ENCODE measurements at regions not wholly inside any gene's neighbourhood (a gene's known extent, or its start where the extent isn't known, plus 50 kb on each side); places are given as distances from the start of the nearest gene placed in this dataset.

DNA sequence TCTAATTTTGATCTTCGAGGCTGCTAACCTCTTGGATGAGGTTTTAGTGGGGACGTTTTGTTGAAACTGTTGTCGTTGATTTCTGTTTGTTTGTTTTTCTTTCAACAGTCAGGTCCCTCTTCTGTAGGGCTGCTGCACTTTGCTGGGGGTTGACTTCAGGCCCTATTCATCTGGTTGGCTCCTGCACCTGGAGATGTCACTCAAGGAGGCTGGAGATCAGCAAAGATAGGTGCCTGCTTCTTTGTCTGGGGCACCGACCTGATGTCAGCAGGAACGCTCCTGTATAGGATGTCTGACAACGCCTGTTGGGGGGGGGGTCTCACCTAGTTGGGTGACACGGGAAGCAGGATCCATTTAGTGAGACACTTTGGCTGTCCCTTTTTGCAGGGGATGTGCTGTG, 915.6 kb upstream of the CHAC2 start:
- H3K27me3 Mint-ChIP-seq (ENCODE audit: insufficient read depth), result peaks cover 2% of the 10 kb centered on the region
- no peak for DNase-seq
- H3K27ac Mint-ChIP-seq, result no peak overlapping the region
- no peaks in the 10 kb centered on the region for H3K36me3 Mint-ChIP-seq (ENCODE audit: low read depth)
- H3K4me3 Mint-ChIP-seq, result no peak overlapping the region
- H3K9me3 Mint-ChIP-seq, result peaks cover 27% of the 10 kb centered on the region
- no peaks in the 10 kb centered on the region for H3K4me1 Mint-ChIP-seq (ENCODE audit: low read depth)
- TF ChIP-seq, protein P1, sequence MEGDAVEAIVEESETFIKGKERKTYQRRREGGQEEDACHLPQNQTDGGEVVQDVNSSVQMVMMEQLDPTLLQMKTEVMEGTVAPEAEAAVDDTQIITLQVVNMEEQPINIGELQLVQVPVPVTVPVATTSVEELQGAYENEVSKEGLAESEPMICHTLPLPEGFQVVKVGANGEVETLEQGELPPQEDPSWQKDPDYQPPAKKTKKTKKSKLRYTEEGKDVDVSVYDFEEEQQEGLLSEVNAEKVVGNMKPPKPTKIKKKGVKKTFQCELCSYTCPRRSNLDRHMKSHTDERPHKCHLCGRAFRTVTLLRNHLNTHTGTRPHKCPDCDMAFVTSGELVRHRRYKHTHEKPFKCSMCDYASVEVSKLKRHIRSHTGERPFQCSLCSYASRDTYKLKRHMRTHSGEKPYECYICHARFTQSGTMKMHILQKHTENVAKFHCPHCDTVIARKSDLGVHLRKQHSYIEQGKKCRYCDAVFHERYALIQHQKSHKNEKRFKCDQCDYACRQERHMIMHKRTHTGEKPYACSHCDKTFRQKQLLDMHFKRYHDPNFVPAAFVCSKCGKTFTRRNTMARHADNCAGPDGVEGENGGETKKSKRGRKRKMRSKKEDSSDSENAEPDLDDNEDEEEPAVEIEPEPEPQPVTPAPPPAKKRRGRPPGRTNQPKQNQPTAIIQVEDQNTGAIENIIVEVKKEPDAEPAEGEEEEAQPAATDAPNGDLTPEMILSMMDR (IDR thresholded peaks at IDR 0.05), result no peak

DNA sequence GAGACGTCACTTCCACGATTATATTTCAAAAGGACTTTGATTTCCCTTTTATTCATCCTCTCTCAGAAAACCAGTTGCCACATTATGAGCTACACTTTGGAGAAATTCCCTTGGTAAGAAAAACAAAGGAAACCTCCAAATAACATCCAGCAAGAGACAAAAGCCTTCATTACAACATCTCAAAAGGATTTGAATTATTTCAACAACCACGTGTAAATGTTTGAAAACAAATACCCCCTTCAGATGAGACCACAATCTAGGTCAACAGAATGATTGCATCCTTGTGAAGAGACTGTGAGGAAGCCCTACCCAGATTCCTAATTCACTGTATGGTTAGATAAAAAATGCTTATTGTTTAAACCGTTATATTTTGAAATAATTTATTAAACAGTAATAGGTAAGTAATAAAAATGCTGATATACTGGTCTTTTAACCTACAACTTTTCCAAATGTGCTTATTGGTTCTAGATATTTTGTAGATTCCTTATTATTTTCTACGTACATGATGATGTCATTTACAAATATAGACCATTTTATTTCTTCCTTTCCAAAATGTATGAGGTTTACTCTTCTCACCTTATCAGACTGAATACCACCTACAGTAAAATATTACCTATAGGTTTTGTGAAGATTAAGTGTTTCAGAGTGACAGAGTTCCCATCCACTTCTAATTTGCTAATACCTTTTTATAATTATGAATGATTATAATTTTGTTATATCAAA, 922.7 kb upstream of the CHAC2 start:
- DNase-seq, result no peak
- Mint-ChIP-seq H3K9me3 (peaks cover 6% of the 10 kb centered on the region), H3K4me1 (ENCODE audit: low read depth) (no peaks in the 10 kb centered on the region), H3K36me3 (ENCODE audit: low read depth) (no peaks in the 10 kb centered on the region), H3K4me3 (no peak overlapping the region), H3K27me3 (ENCODE audit: insufficient read depth) (no peaks in the 10 kb centered on the region; the same call in 1 of the 2 replicates), H3K27ac (no peak overlapping the region)
- TF ChIP-seq, protein P1 (IDR thresholded peaks at IDR 0.05), result no peak

DNA sequence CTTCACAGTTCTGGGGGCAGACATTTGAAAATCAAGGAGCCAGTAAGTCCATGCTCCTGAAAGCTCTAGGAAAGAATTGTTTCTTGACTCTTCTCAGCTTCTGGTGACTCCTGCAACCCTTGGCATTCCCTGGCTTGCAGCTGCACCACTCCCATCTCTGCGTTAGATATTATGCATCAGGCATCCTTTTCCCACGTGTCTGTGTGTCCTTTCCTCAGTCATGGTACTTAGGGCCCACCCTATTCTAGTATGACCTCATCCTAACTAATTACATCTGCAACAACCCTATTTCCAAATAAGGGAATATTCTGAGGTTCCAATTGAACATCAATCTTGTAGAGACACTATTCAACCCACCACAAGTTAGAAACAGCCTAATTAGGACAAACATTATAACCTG, 931.7 kb upstream of the CHAC2 start:
- no peaks in the 10 kb centered on the region for H3K27me3 Mint-ChIP-seq (ENCODE audit: insufficient read depth)
- no peaks in the 10 kb centered on the region; the same call in 1 of the 2 replicates for H3K9me3 Mint-ChIP-seq
- H3K4me1 Mint-ChIP-seq (ENCODE audit: low read depth), result no peaks in the 10 kb centered on the region
- no peaks in the 10 kb centered on the region for H3K36me3 Mint-ChIP-seq (ENCODE audit: low read depth)
- H3K4me3 Mint-ChIP-seq, result no peak overlapping the region
- H3K27ac Mint-ChIP-seq, result no peak overlapping the region
- DNase-seq, result no peak
- TF ChIP-seq, protein P1 (IDR thresholded peaks at IDR 0.05), result no peak

DNA sequence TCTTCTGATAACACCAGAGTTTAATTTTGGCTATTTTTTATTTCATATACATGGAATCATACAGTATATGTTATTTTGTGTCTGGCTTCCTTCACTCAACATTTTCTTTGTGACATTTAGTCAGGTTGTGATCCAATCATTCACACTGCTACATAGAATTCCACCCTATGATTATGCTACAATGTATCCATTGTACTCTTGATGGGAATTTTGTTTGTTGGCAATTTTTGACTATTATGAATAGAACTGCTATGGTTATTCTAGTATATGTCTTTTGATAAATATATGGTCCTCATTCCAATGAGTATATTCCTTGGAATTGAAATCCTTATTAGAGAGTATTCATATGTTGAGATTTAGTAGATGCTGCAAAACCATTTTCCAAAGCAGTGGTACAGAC, 936.4 kb upstream of the CHAC2 start:
- DNase-seq, result no peak
- H3K27me3 Mint-ChIP-seq (ENCODE audit: insufficient read depth), result no peaks in the 10 kb centered on the region
- no peak overlapping the region for H3K27ac Mint-ChIP-seq
- TF ChIP-seq, protein P1 (IDR thresholded peaks at IDR 0.05), result no peak
- no peaks in the 10 kb centered on the region for H3K9me3 Mint-ChIP-seq
- no peak overlapping the region for H3K4me3 Mint-ChIP-seq
- no peaks in the 10 kb centered on the region for H3K4me1 Mint-ChIP-seq (ENCODE audit: low read depth)
- H3K36me3 Mint-ChIP-seq (ENCODE audit: low read depth), result no peaks in the 10 kb centered on the region

DNA sequence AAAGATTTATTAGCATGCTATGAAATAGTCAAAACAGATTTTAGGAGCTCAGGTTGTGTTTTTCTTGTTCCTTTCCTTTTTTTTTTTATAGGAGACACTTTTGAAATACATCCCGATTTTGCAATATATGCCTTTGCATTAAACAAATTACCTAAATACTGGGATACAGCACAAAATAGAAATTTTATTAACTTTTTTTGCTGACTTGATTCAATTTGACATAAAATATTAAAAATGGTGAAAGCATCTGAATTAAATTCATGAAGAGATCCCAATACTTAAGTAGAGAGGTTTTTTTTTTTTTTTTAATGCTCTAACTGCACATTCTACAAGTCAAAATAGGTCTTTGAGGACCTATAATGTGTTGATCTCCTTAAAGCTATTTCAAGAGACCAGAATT, 939.5 kb upstream of the CHAC2 start:
- no peaks in the 10 kb centered on the region for H3K4me1 Mint-ChIP-seq (ENCODE audit: low read depth)

More for the DNA sequence above, 939.5 kb upstream of the CHAC2 start:
- DNase-seq, result no peak
- Mint-ChIP-seq H3K27ac (no peak overlapping the region), H3K36me3 (ENCODE audit: low read depth) (no peaks in the 10 kb centered on the region), H3K4me3 (no peak overlapping the region), H3K9me3 (no peaks in the 10 kb centered on the region), H3K27me3 (ENCODE audit: insufficient read depth) (no peaks in the 10 kb centered on the region)
- TF ChIP-seq, protein P1 (IDR thresholded peaks at IDR 0.05), result no peak

All from HFFc6 (cell line).